ENCODE measurements at regions not wholly inside any gene's neighbourhood (a gene's known extent, or its start where the extent isn't known, plus 50 kb on each side); places are given as distances from the start of the nearest gene placed in this dataset.

GRCh38 chr10:81679291-81679690 is 195.7 kb upstream of the NRG3 start:
- H3K4me1 ChIP-seq (ENCODE audit: insufficient read depth, low read length): no peaks in the 10 kb centered on the region
- no peaks in the 10 kb centered on the region for H3K27me3 ChIP-seq (ENCODE audit: insufficient read depth, low read length)
- H3K4me2 ChIP-seq (ENCODE audit: low read length): no peak overlapping the region
- no peak overlapping the region for H3K9ac ChIP-seq (ENCODE audit: low read length)
- H3K27ac ChIP-seq (ENCODE audit: low read depth, low read length): no peak overlapping the region
- no peaks in the 10 kb centered on the region for H3K9me3 ChIP-seq (ENCODE audit: insufficient read depth, low read depth, low read length)
- Mint-ChIP-seq H3K27ac (ENCODE audit: unreplicated experiment) (no peak overlapping the region), H3K4me3 (ENCODE audit: unreplicated experiment) (no peak overlapping the region), H3K4me1 (ENCODE audit: low read depth, unreplicated experiment) (peaks cover 7% of the 10 kb centered on the region), H3K27me3 (ENCODE audit: low read depth, unreplicated experiment) (no peaks in the 10 kb centered on the region), H3K36me3 (ENCODE audit: low read depth, unreplicated experiment) (no peaks in the 10 kb centered on the region), H3K9me3 (ENCODE audit: unreplicated experiment) (no peaks in the 10 kb centered on the region)
- no peaks in the 10 kb centered on the region for H3K36me3 ChIP-seq (ENCODE audit: insufficient read depth, low read length)
- no peak overlapping the region for H3K4me3 ChIP-seq (ENCODE audit: insufficient read depth, low read depth, low read length)
- no peak overlapping the region for H2AFZ ChIP-seq (ENCODE audit: low read depth, low read length)
- no peaks in the 10 kb centered on the region for H4K20me1 ChIP-seq (ENCODE audit: insufficient read depth, low read length)
- no peak for FAIRE-seq
- no peaks in the 10 kb centered on the region for H3K79me2 ChIP-seq (ENCODE audit: insufficient read depth, low read length)
- DNase-seq (ENCODE audit: low read depth): no peak
- TF ChIP-seq CTCF (IDR thresholded peaks at IDR 0.05; ENCODE audit: insufficient read depth, low read depth, low read length) (no peak), EZH2 (IDR thresholded peaks at IDR 0.05; ENCODE audit: insufficient read depth, low read length) (no peak)

- H2AFZ ChIP-seq (ENCODE audit: low read depth, low read length): no peak overlapping the region
- H3K27me3 ChIP-seq (ENCODE audit: insufficient read depth, low read length): no peaks in the 10 kb centered on the region
- no peaks in the 10 kb centered on the region for H3K9me3 ChIP-seq (ENCODE audit: insufficient read depth, low read depth, low read length)
- H3K4me1 ChIP-seq (ENCODE audit: insufficient read depth, low read length): no peaks in the 10 kb centered on the region
- no peaks in the 10 kb centered on the region for H3K79me2 ChIP-seq (ENCODE audit: insufficient read depth, low read length)
- no peak for FAIRE-seq
- Mint-ChIP-seq H3K27ac (ENCODE audit: unreplicated experiment) (no peak overlapping the region), H3K27me3 (ENCODE audit: low read depth, unreplicated experiment) (no peaks in the 10 kb centered on the region), H3K36me3 (ENCODE audit: low read depth, unreplicated experiment) (no peaks in the 10 kb centered on the region), H3K4me1 (ENCODE audit: low read depth, unreplicated experiment) (peaks cover 7% of the 10 kb centered on the region), H3K4me3 (ENCODE audit: unreplicated experiment) (no peak overlapping the region), H3K9me3 (ENCODE audit: unreplicated experiment) (no peaks in the 10 kb centered on the region)
- no peak overlapping the region for H3K4me3 ChIP-seq (ENCODE audit: insufficient read depth, low read depth, low read length)
- H4K20me1 ChIP-seq (ENCODE audit: insufficient read depth, low read length): no peaks in the 10 kb centered on the region
- no peak overlapping the region for H3K9ac ChIP-seq (ENCODE audit: low read length)
- no peak for TF ChIP-seq EZH2 (IDR thresholded peaks at IDR 0.05; ENCODE audit: insufficient read depth, low read length)
- no peak for TF ChIP-seq CTCF (IDR thresholded peaks at IDR 0.05; ENCODE audit: insufficient read depth, low read depth, low read length)
- H3K27ac ChIP-seq (ENCODE audit: low read depth, low read length): no peak overlapping the region
- H3K36me3 ChIP-seq (ENCODE audit: insufficient read depth, low read length): no peaks in the 10 kb centered on the region
- DNase-seq (ENCODE audit: low read depth): no peak
- no peak overlapping the region for H3K4me2 ChIP-seq (ENCODE audit: low read length)
Measured at GRCh38 chr10:81680359-81680758, 194.6 kb upstream of the NRG3 start.

GRCh38 chr10:81688459-81688858 is 186.5 kb upstream of the NRG3 start:
- Histone ChIP-seq H3K4me1 (ENCODE audit: insufficient read depth, low read length) (no peaks in the 10 kb centered on the region), H3K4me2 (ENCODE audit: low read length) (no peak overlapping the region), H3K27ac (ENCODE audit: low read depth, low read length) (no peak overlapping the region), H2AFZ (ENCODE audit: low read depth, low read length) (no peak overlapping the region), H4K20me1 (ENCODE audit: insufficient read depth, low read length) (no peaks in the 10 kb centered on the region), H3K36me3 (ENCODE audit: insufficient read depth, low read length) (no peaks in the 10 kb centered on the region), H3K9ac (ENCODE audit: low read length) (no peak overlapping the region), H3K4me3 (ENCODE audit: insufficient read depth, low read depth, low read length) (no peak overlapping the region), H3K27me3 (ENCODE audit: insufficient read depth, low read length) (no peaks in the 10 kb centered on the region), H3K79me2 (ENCODE audit: insufficient read depth, low read length) (no peaks in the 10 kb centered on the region), H3K9me3 (ENCODE audit: insufficient read depth, low read depth, low read length) (no peaks in the 10 kb centered on the region)
- H3K9me3 Mint-ChIP-seq (ENCODE audit: unreplicated experiment): no peaks in the 10 kb centered on the region
- H3K27me3 Mint-ChIP-seq (ENCODE audit: low read depth, unreplicated experiment): no peaks in the 10 kb centered on the region
- H3K36me3 Mint-ChIP-seq (ENCODE audit: low read depth, unreplicated experiment): no peaks in the 10 kb centered on the region
- H3K4me1 Mint-ChIP-seq (ENCODE audit: low read depth, unreplicated experiment): no peaks in the 10 kb centered on the region
- H3K27ac Mint-ChIP-seq (ENCODE audit: unreplicated experiment): no peak overlapping the region
- TF ChIP-seq EZH2 (IDR thresholded peaks at IDR 0.05; ENCODE audit: insufficient read depth, low read length) (no peak), CTCF (IDR thresholded peaks at IDR 0.05; ENCODE audit: insufficient read depth, low read depth, low read length) (no peak)
- FAIRE-seq (no peak), DNase-seq (ENCODE audit: low read depth) (no peak)
- no peak overlapping the region for H3K4me3 Mint-ChIP-seq (ENCODE audit: unreplicated experiment)

All from astrocyte (in vitro differentiated cells and primary cell).